ENCODE measurements at regions not wholly inside any gene's neighbourhood (a gene's known extent, or its start where the extent isn't known, plus 50 kb on each side); places are given as distances from the start of the nearest gene placed in this dataset.

GRCh38 chr6:113489952-113490746 is 367.0 kb upstream of the MARCKS start:
- DNase-seq (ENCODE audit: low spot score), result no peak

GRCh38 chr6:113491376-113491775 is 365.8 kb upstream of the MARCKS start:
- no peak for DNase-seq (ENCODE audit: low spot score)

DNA sequence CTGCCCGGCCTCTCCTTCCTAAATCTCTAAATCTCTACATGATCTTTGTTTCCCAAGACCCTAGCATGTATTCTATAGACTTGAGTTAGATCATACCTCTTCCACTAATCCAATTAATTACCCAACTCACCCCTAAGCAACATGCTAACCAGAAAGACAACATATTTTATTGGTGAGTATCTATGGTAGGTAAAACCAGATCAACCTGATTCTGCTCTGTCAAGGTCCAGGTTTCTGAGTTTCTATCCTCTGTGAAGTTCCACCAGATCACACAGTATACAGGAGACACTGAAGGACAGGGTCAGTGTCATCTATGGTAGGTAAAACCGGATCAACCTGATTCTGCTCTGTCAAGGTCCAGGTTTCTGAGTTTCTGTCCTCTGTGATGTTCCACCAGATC is 363.2 kb upstream of the MARCKS start:
- no peak for DNase-seq (ENCODE audit: low spot score)

DNA sequence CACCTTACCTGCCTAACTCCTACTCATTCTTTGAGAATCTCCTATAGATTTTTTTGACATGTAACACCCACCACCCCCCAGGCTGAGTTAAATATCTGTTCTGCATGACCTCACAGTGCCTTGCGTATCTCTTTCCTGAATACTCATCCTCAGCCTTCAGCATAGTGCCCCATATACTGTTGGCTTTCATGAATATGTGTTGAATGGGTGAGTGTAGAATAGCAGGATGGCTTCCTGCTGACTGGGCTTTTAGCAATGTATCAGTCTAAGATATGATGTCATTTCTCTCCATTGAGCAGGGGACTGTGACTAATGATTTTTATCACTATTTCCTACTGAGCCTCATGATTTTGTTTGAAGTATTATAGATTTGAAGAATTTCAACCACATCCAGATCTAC is 361.6 kb upstream of the MARCKS start:
- no peak for DNase-seq (ENCODE audit: low spot score)

GRCh38 chr6:113496166-113496565 is 361.0 kb upstream of the MARCKS start:
- DNase-seq (ENCODE audit: low spot score), result no peak

GRCh38 chr6:113500221-113500620 is 356.9 kb upstream of the MARCKS start:
- DNase-seq (ENCODE audit: low spot score), result no peak

- DNase-seq (ENCODE audit: low spot score), result no peak
Observed at GRCh38 chr6:113505084-113505699, 352.0 kb upstream of the MARCKS start.

DNA sequence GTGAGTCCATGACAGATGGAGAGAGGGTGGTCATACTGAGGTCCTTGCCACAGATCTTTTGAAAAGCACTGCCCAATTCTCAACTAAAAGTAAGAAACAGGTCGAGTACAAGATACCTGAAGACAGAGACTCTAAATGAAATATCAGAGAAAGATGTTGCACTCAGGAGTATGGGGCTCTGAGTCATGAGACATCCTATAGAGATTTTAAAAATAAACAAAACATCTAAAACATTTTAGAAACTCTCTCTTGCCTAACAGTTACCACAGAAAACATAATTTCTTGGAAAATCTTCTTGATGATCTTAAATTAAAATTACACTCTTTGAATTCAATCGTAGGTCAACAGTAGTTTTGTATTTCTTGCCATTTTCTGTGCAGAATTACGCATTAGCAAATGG is 348.9 kb upstream of the MARCKS start:
- DNase-seq (ENCODE audit: low spot score), result no peak

GRCh38 chr6:113511100-113511499 is 346.0 kb upstream of the MARCKS start:
- DNase-seq (ENCODE audit: low spot score), result no peak

DNA sequence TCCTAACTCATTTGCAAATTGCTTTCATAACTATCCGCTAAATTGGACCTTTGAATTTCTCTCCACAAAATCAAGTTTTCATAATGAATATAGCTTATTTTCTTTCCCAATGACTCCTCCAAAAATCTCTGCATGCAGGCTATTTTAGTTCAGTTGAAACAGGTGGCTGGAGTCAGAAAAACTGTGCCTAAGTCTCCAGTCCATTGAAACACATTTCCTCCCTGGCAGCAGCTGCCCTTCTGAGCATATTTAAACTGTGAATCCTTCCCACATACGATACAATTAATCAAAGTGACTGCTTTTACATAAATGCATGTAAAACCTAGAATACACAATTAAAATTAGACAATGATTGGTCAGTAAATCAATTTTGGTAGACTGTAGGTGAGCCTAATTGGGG is 344.6 kb upstream of the MARCKS start:
- DNase-seq (ENCODE audit: low spot score), result no peak

DNA sequence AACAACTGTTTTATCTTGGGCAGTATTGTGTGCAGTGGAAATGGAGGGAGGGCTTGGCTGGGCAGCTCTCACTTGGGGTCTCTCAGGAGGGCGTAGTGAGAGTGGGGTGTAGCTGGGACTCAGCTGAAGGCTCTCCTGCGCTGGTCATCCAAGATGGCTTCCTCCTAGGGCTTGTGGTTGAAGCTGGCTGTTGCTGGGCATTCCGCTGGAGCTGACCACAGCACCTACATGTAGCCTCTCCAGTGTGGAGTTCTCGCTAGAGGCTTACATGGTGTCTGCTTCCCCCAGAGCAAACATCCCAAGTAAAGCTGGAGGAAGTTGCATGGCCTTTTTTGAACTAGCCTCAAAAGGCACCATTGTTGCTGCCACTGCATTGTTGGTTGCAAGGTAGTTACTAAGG is 344.1 kb upstream of the MARCKS start:
- DNase-seq (ENCODE audit: low spot score), result no peak

DNA sequence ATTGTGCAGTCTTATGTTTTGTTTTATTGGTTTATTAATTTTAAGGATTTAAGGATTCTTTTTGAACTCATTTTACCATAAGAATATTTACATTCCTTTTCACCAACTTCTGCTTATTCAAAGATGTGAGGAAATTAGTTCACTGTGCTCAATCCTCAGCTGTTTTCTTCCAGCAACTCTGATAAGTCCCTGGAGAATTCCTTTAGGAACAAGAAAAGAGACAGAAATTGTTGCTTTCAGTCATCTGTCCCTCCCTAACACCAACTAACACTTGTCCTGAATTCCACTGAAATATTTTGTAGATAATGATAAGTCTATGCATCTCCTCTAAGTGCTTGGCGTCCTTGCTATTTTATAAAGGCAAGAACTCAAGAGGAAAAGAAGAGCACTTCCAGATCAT is 334.8 kb upstream of the MARCKS start:
- no peak for DNase-seq (ENCODE audit: low spot score)

- DNase-seq (ENCODE audit: low spot score), result no peak
Observed at GRCh38 chr6:113524826-113525225, 332.3 kb upstream of the MARCKS start.

GRCh38 chr6:113526553-113526952 is 330.6 kb upstream of the MARCKS start:
- DNase-seq (ENCODE audit: low spot score), result no peak

DNA sequence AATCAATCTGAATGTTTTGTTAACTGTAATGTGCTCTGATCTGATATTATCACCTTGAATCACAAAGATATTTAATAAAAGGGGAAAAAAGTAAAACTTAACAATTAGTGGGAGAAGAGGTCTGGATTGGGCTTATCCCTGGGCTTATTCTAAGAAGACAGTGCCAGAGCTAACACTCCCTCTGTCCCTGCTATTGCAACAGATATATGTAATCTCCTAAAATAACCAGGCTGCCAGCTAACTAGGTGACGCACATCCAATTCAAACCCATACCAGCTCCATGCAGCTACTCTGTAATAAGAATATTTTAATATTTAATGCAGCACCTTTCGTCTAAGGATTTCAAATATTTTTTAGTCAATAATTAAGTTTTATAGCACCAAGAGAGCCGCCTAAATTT is 330.1 kb upstream of the MARCKS start:
- no peak for DNase-seq (ENCODE audit: low spot score)

- DNase-seq (ENCODE audit: low spot score), result no peak
Observed at GRCh38 chr6:113528111-113528510, 329.0 kb upstream of the MARCKS start.

DNA sequence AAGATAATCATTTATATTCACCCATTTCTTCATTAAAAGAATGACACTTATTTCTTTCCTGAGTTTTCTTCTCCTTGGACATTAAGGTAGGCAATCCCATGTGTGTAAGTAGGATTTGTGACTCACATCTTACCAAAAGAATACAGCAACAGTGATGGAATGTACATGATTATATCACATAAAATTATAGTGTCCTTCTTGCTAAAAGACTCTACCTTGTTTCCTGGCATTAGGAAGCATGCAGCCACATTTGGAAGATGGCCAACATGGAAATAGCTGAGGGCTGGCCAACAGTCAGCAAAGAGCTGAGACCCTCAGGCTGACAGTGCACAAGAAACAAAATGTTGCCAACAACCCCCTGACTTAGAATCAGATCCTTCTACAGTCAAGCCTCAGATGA is 327.9 kb upstream of the MARCKS start:
- no peak for DNase-seq (ENCODE audit: low spot score)

GRCh38 chr6:113529879-113530278 is 327.3 kb upstream of the MARCKS start:
- DNase-seq (ENCODE audit: low spot score), result no peak

- DNase-seq (ENCODE audit: low spot score), result no peak
Observed at GRCh38 chr6:113530769-113531168, 326.4 kb upstream of the MARCKS start.

GRCh38 chr6:113539202-113539601 is 317.9 kb upstream of the MARCKS start:
- no peak for DNase-seq (ENCODE audit: low spot score)

DNA sequence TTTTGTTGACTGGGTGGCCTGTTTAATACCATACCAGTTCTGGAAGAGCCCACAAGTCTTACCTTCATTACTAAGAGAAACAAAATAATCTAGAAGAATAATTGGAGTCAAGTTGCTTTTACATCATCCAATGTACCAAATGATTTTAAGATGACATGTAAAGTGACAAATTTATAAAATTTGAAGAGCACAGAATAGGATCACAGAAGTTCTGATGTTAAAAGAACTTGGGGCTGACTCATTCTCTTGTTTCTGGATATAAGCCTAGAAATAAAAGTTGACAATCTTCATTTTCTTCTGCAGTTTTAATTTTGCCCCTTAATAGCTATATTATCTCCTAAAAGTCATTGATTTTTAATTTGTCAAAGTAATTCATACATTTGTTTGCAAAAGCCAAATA is 317.5 kb upstream of the MARCKS start:
- DNase-seq (ENCODE audit: low spot score), result no peak

- DNase-seq (ENCODE audit: low spot score), result no peak
Observed at GRCh38 chr6:113540466-113540865, 316.7 kb upstream of the MARCKS start.

GRCh38 chr6:113551168-113551567 is 306.0 kb upstream of the MARCKS start:
- no peak for DNase-seq (ENCODE audit: low spot score)

DNA sequence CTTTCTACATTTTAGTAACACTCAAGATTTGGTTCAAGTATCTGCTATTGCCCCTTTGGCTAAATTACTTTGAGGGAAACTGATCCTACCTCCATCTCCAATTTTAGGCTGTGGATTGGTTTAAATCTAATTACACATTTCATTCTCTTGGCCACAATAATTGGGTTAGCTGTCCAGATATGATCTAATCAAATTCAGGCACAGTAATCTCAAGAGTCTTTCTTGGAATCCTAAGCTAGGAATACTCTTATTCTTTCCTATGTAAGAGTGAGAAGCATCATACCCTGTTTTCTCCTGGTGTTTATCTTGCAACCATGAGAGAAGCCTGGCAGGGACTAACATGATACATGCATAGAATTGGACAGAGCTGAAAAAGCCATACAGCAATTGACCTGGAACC is 300.4 kb upstream of the MARCKS start:
- peak; percentile 95 for DNase-seq (ENCODE audit: low spot score)
